ENCODE measurements at regions not wholly inside any gene's neighbourhood (a gene's known extent, or its start where the extent isn't known, plus 50 kb on each side); places are given as distances from the start of the nearest gene placed in this dataset.
"Not testable (repeated sequence)": the region's sequence is repeated elsewhere in the genome, so short reads cannot be mapped to it uniquely, and the experiment has no call there.

DNA sequence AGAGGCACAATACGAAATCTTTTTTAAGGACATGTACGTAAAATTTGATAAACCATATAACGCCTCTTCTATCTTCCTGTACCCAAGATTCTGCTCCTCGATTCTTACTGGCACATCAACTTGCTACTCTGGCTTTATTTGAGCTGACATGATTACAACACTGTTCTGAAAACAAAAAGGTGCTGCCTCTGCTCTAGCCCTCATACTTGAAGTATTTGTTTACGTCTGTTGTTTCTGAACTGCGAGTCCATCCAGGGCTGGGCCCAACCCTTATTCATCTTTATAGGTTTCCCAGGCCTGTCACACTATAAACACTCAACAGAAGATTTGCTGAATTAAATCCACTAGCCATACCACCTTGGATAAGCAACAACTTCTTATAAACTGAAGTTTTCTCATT is 96.2 kb upstream of the SVIL start:
- ChIA-PET CTCF (no interaction called here), POLR2A (no interaction called here)
- intact Hi-C loops (cut with micrococcal nuclease): no loop called here

GRCh38 chr10:29730458-29730857 is 95.7 kb upstream of the SVIL start:
- Mint-ChIP-seq H3K27me3 (peaks cover 19% of the 10 kb centered on the region), H3K4me3 (no peak overlapping the region), H3K4me1 (peaks cover 7% of the 10 kb centered on the region), H3K27ac (no peak overlapping the region), H3K9me3 (no peaks in the 10 kb centered on the region), H3K36me3 (ENCODE audit: low read depth) (no peaks in the 10 kb centered on the region)
- TF ChIP-seq, protein P1, sequence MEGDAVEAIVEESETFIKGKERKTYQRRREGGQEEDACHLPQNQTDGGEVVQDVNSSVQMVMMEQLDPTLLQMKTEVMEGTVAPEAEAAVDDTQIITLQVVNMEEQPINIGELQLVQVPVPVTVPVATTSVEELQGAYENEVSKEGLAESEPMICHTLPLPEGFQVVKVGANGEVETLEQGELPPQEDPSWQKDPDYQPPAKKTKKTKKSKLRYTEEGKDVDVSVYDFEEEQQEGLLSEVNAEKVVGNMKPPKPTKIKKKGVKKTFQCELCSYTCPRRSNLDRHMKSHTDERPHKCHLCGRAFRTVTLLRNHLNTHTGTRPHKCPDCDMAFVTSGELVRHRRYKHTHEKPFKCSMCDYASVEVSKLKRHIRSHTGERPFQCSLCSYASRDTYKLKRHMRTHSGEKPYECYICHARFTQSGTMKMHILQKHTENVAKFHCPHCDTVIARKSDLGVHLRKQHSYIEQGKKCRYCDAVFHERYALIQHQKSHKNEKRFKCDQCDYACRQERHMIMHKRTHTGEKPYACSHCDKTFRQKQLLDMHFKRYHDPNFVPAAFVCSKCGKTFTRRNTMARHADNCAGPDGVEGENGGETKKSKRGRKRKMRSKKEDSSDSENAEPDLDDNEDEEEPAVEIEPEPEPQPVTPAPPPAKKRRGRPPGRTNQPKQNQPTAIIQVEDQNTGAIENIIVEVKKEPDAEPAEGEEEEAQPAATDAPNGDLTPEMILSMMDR (IDR thresholded peaks at IDR 0.05): no peak
- CTCF ChIA-PET: no interaction called here
- intact Hi-C loops (cut with micrococcal nuclease): no loop called here
- POLR2A ChIA-PET: no interaction called here
- DNase-seq: no peak
- ATAC-seq (ENCODE audit: low read depth): no peak

More for the DNA sequence above, 96.2 kb upstream of the SVIL start:
- no peak for ATAC-seq (ENCODE audit: low read depth)
- no peaks in the 10 kb centered on the region for H3K36me3 Mint-ChIP-seq (ENCODE audit: low read depth)
- H3K27ac Mint-ChIP-seq: no peak overlapping the region
- H3K4me1 Mint-ChIP-seq: peaks cover 6% of the 10 kb centered on the region
- TF ChIP-seq, protein P1 (IDR thresholded peaks at IDR 0.05): no peak
- no peak for DNase-seq
- peaks cover 19% of the 10 kb centered on the region for H3K27me3 Mint-ChIP-seq
- no peak overlapping the region for H3K4me3 Mint-ChIP-seq
- no peaks in the 10 kb centered on the region for H3K9me3 Mint-ChIP-seq

GRCh38 chr10:29728541-29729049 is 93.8 kb upstream of the SVIL start:
- CTCF ChIA-PET: no interaction called here
- TF ChIP-seq, protein P1 (IDR thresholded peaks at IDR 0.05): no peak
- POLR2A ChIA-PET: no interaction called here
- Mint-ChIP-seq H3K4me1 (peaks cover 4% of the 10 kb centered on the region), H3K27ac (no peak overlapping the region), H3K4me3 (no peak overlapping the region), H3K36me3 (ENCODE audit: low read depth) (no peaks in the 10 kb centered on the region), H3K27me3 (peaks cover 7% of the 10 kb centered on the region), H3K9me3 (no peaks in the 10 kb centered on the region)
- DNase-seq (no peak), ATAC-seq (ENCODE audit: low read depth) (no peak)
- intact Hi-C loops (cut with micrococcal nuclease): no loop called here

- CTCF ChIA-PET; DNase-seq; POLR2A ChIA-PET; H3K4me3 Mint-ChIP-seq; H3K27me3 Mint-ChIP-seq; H3K36me3 Mint-ChIP-seq (ENCODE audit: low read depth); H3K9me3 Mint-ChIP-seq; ATAC-seq (ENCODE audit: low read depth); H3K4me1 Mint-ChIP-seq; H3K27ac Mint-ChIP-seq; intact Hi-C loops (cut with micrococcal nuclease): not testable (repeated sequence)
These were observed 91.2 kb upstream of the SVIL start for GRCh38 chr10:29725927-29726326.

DNA sequence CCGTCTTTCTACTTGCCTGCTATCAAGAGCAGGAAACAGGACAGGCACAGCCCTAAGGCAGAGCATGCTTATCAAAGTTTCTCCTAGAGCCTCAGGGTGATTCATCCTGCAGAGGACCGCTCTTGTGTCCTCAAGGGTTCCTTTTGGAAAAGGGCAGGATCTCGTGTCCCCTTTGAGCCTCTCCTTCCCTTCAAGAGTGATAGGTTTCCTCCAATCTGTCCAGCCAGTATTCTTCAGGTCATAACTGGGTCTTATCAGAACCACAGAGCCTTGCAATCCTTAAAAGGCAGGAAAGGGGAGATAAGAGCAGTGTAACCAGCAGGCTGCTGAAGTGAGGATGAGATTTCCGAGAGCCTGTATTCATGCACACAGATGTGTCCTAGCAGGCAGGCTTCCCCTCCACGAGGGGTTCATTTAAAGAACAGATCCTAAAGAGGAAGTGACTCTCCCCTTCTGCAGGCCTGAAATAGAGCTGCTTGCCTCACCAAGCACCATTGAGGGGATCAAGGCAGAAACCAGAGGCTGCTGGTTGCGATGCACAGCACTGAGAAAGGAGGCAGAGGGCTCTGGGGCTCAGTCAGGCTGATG is 90.5 kb upstream of the SVIL start:
- DNase-seq (no peak), ATAC-seq (ENCODE audit: low read depth) (no peak)
- no peak overlapping the region for H3K4me3 Mint-ChIP-seq
- peaks cover 3% of the 10 kb centered on the region for H3K9me3 Mint-ChIP-seq
- H3K27me3 Mint-ChIP-seq: no peaks in the 10 kb centered on the region
- peaks cover 4% of the 10 kb centered on the region for H3K4me1 Mint-ChIP-seq
- intact Hi-C loops (cut with micrococcal nuclease): no loop called here
- no peak overlapping the region for H3K27ac Mint-ChIP-seq
- TF ChIP-seq, protein P1 (IDR thresholded peaks at IDR 0.05): no peak
- ChIA-PET CTCF (no interaction called here), POLR2A (no interaction called here)
- no peaks in the 10 kb centered on the region for H3K36me3 Mint-ChIP-seq (ENCODE audit: low read depth)

GRCh38 chr10:29723726-29724125 is 89.0 kb upstream of the SVIL start:
- no peak for ATAC-seq (ENCODE audit: low read depth)
- H3K27ac Mint-ChIP-seq: no peak overlapping the region

More at GRCh38 chr10:29723726-29724125, 89.0 kb upstream of the SVIL start:
- Mint-ChIP-seq H3K36me3 (ENCODE audit: low read depth) (no peaks in the 10 kb centered on the region), H3K4me1 (peaks cover 4% of the 10 kb centered on the region), H3K4me3 (no peak overlapping the region), H3K9me3 (peaks cover 10% of the 10 kb centered on the region), H3K27me3 (no peaks in the 10 kb centered on the region)
- no peak for DNase-seq
- TF ChIP-seq, protein P1 (IDR thresholded peaks at IDR 0.05): no peak
- intact Hi-C loops (cut with micrococcal nuclease): no loop called here
- CTCF ChIA-PET: no interaction called here
- POLR2A ChIA-PET: no interaction called here
